IMR-90 (cell line): ENCODE measurements at regions not wholly inside any gene's neighbourhood (a gene's known extent, or its start where the extent isn't known, plus 50 kb on each side); places are given as distances from the start of the nearest gene placed in this dataset.

Source experiments
- ATAC-seq: fragments of 200-7000 bp; cut with Tn5 transposase; 2 replicates; pipeline ENCODE4 v1.9.1; 2020; ENCODE audit warnings: low read depth, mild to moderate bottlenecking, moderate library complexity
- BruUV-seq: library from RNA; stranded (reverse); fragments of 400-500 nt; replicated peaks from 2 replicates; lab custom pipeline; 2021; lab: Mats Ljungman, UMichigan
- CTCF ChIA-PET: fragments of 300-600 bp; formaldehyde crosslinking; extraction: SDS; loops from one replicate; lab custom pipeline; 2021; ENCODE audit warnings: antibody characterized with exemption; lab: Yijun Ruan, JAX
- POLR2A ChIA-PET: fragments of 300-600 bp; sonication (Branson Sonifier 250); formaldehyde crosslinking; loops from one replicate; lab custom pipeline; 2022; ENCODE audit warnings: antibody characterized with exemption; ENCODE audit not compliant: unreplicated experiment; lab: Charles Lee
- DNase-seq: peaks from one replicate; pipeline ENCODE4 v3.0.0; 2013
- H2AFZ ChIP-seq: replicated peaks from 2 replicates; pipeline ENCODE3; 2013; ENCODE audit warnings: low read length, mild to moderate bottlenecking; ENCODE audit not compliant: poor library complexity
- H2AK5ac ChIP-seq: 2 replicates; pipeline ENCODE4 v1.6.1; 2013; ENCODE audit warnings: low read depth, low read length, inconsistent platforms
- H2AK9ac ChIP-seq: replicated peaks from 2 replicates; pipeline ENCODE3; 2013; ENCODE audit warnings: mild to moderate bottlenecking, low read depth, low read length, moderate library complexity; ENCODE audit not compliant: poor library complexity
- H2BK120ac ChIP-seq: 2 replicates; pipeline ENCODE4 v1.6.1; 2013; ENCODE audit warnings: low read depth, low read length, inconsistent platforms
- H2BK15ac ChIP-seq: 3 replicates; pipeline ENCODE4 v1.6.1; 2013; ENCODE audit warnings: low read depth, low read length, inconsistent platforms
- H2BK20ac ChIP-seq: 2 replicates; pipeline ENCODE4 v1.6.1; 2013; ENCODE audit warnings: low read depth, mild to moderate bottlenecking, inconsistent platforms, low read length, moderate library complexity
- H2BK5ac ChIP-seq: 2 replicates; pipeline ENCODE4 v1.6.1; 2013; ENCODE audit warnings: mild to moderate bottlenecking, low read depth, low read length, inconsistent platforms; ENCODE audit not compliant: poor library complexity, severe bottlenecking
- H3K14ac ChIP-seq: replicated peaks from 2 replicates; pipeline ENCODE4 v1.6.1; 2013; ENCODE audit warnings: low read depth, low read length, inconsistent platforms
- H3K18ac ChIP-seq: 2 replicates; pipeline ENCODE4 v1.6.1; 2013; ENCODE audit warnings: low read depth, low read length, control low read depth
- H3K23ac ChIP-seq: 2 replicates; pipeline ENCODE4 v1.6.1; 2013; ENCODE audit warnings: low read depth, low read length, inconsistent platforms
- H3K27ac ChIP-seq: 2 replicates; pipeline ENCODE4 v1.5.1; 2013; ENCODE audit warnings: mild to moderate bottlenecking, control low read depth, low read length; ENCODE audit not compliant: insufficient read depth
- H3K27me3 ChIP-seq: 2 replicates; pipeline ENCODE4 v1.6.1; 2013; ENCODE audit warnings: low read length; ENCODE audit not compliant: control insufficient read depth, insufficient read depth
- H3K36me3 ChIP-seq: 2 replicates; pipeline ENCODE4 v1.6.1; 2013; ENCODE audit warnings: low read length, mixed read lengths; ENCODE audit not compliant: control insufficient read depth, insufficient read depth
- H3K4ac ChIP-seq: 2 replicates; pipeline ENCODE4 v1.6.1; 2013; ENCODE audit warnings: low read depth, low read length, inconsistent platforms
- H3K4me1 ChIP-seq: 2 replicates; pipeline ENCODE4 v1.6.1; 2013; ENCODE audit warnings: low read length, mixed read lengths; ENCODE audit not compliant: control insufficient read depth, insufficient read depth
- H3K4me2 ChIP-seq: 2 replicates; pipeline ENCODE4 v1.6.1; 2013; ENCODE audit warnings: low read depth, mild to moderate bottlenecking, control low read depth, low read length, moderate library complexity
- H3K4me3 ChIP-seq: 2 replicates; pipeline ENCODE4 v1.5.1; 2013; ENCODE audit warnings: low read depth, mild to moderate bottlenecking, control low read depth, low read length, moderate library complexity; ENCODE audit not compliant: insufficient read depth
- H3K56ac ChIP-seq: 2 replicates; pipeline ENCODE4 v1.6.1; 2013; ENCODE audit warnings: low read length, inconsistent platforms; ENCODE audit not compliant: insufficient read depth; ENCODE audit errors: extremely low read depth
- H3K79me1 ChIP-seq, 2 experiments: 2 replicates each; pipeline ENCODE4 v1.6.1; 2013; ENCODE audit warnings: low read length in 2 of 2, inconsistent platforms in 1 of 2, low read depth in 1 of 2
- H3K9ac ChIP-seq: 2 replicates; pipeline ENCODE4 v1.6.1; 2013; ENCODE audit warnings: low read depth, low read length, control low read depth
- H3K9me1 ChIP-seq: 2 replicates; pipeline ENCODE4 v1.6.1; 2013; ENCODE audit warnings: low read length, inconsistent platforms; ENCODE audit not compliant: insufficient read depth
- H3K9me3 ChIP-seq: 2 replicates; pipeline ENCODE4 v1.6.1; 2013; ENCODE audit warnings: low read length; ENCODE audit not compliant: control insufficient read depth, insufficient read depth
- H4K20me1 ChIP-seq: 2 replicates; pipeline ENCODE4 v1.6.1; 2013; ENCODE audit warnings: low read length, inconsistent platforms; ENCODE audit not compliant: insufficient read depth
- H4K5ac ChIP-seq: 2 replicates; pipeline ENCODE4 v1.6.1; 2013; ENCODE audit warnings: mild to moderate bottlenecking, low read depth, low read length, control low read depth
- H4K8ac ChIP-seq, 2 experiments: 2 replicates each; pipeline ENCODE4 v1.6.1; 2013; ENCODE audit warnings: low read depth in 2 of 2, low read length in 2 of 2, control low read depth in 1 of 2, inconsistent platforms in 1 of 2
- H4K91ac ChIP-seq: 2 replicates; pipeline ENCODE4 v1.6.1; 2013; ENCODE audit warnings: low read depth, low read length, inconsistent platforms; ENCODE audit not compliant: insufficient read depth
- CEBPB ChIP-seq: IDR thresholded peaks from 2 replicates; pipeline ENCODE4 v1.6.1; 2012; ENCODE audit warnings: low read depth, low read length, improper control_type of control experiment
- FOS ChIP-seq: fragments of 150-350 bp; IDR thresholded peaks from 2 replicates; pipeline ENCODE4 v1.6.1; 2016; ENCODE audit warnings: low read depth, low read length
- MAFK ChIP-seq: IDR thresholded peaks from 2 replicates; pipeline ENCODE4 v1.6.1; 2012; ENCODE audit warnings: low read depth, low read length, improper control_type of control experiment
- MAZ ChIP-seq: IDR thresholded peaks from 2 replicates; pipeline ENCODE4 v1.6.1; 2012; ENCODE audit warnings: low read depth, mild to moderate bottlenecking, low read length, improper control_type of control experiment, moderate library complexity, borderline replicate concordance
- MXI1 ChIP-seq: IDR thresholded peaks from 2 replicates; pipeline ENCODE4 v1.6.1; 2012; ENCODE audit warnings: low read depth, mild to moderate bottlenecking, low read length, moderate library complexity, borderline replicate concordance
- NFE2L2 ChIP-seq: fragments of 150-350 bp; IDR thresholded peaks from 2 replicates; pipeline ENCODE4 v1.6.1; 2016; ENCODE audit warnings: low read depth, mild to moderate bottlenecking, low read length
- POLR2A ChIP-seq: IDR thresholded peaks from 2 replicates; pipeline ENCODE4 v1.6.1; 2012; ENCODE audit warnings: mild to moderate bottlenecking, low read depth, low read length
- RAD21 ChIP-seq: IDR thresholded peaks from 2 replicates; pipeline ENCODE4 v1.6.1; 2012; ENCODE audit warnings: low read length, improper control_type of control experiment
- RCOR1 ChIP-seq: IDR thresholded peaks from 2 replicates; pipeline ENCODE4 v1.6.1; 2012; ENCODE audit warnings: mild to moderate bottlenecking, low read length, improper control_type of control experiment; ENCODE audit not compliant: insufficient replicate concordance
- RFX5 ChIP-seq: IDR thresholded peaks from 2 replicates; pipeline ENCODE4 v1.8.0; 2012; ENCODE audit warnings: low read depth, mild to moderate bottlenecking, low read length, moderate library complexity
- SMC3 ChIP-seq: fragments of 150-350 bp; IDR thresholded peaks from 2 replicates; pipeline ENCODE4 v1.6.1; 2016; ENCODE audit warnings: low read depth, mild to moderate bottlenecking, antibody characterized with exemption, low read length, moderate library complexity
- WGBS, 2 experiments: methylation state at CpG; one replicate each; pipeline versions ENCODE4 v1.1.5 to v1.1.7; 2013; ENCODE audit warnings: missing lambda C conversion rate in 2 of 2; ENCODE audit not compliant: insufficient read length in 1 of 2; ENCODE audit errors: extremely low coverage in 2 of 2; 5-methylcytosine and 5-hydroxymethylcytosine counted together
- dilution Hi-C: fragments of 300-500 bp; cut with HindIII; formaldehyde crosslinking; loops from one replicate; pipeline ENCODE4 v1.14.3; 2018; ENCODE audit warnings: low sequenced_read_pairs; ENCODE audit not compliant: unreplicated experiment
- in situ Hi-C: fragments of 300-500 bp; cut with MboI; formaldehyde crosslinking; loops from 3 replicates; pipeline ENCODE4 v1.14.3; 2019; ENCODE audit warnings: low sequenced_read_pairs, inconsistent platforms, mixed read lengths
- intact Hi-C: fragments of 100-400 bp; cut with micrococcal nuclease; formaldehyde crosslinking; loops from 2 replicates; pipeline ENCODE4 v1.10.0; 2022
- TF ChIP-seq, protein P1 (sequence below): fragments of 150-350 bp; IDR thresholded peaks from 2 replicates; pipeline ENCODE4 v1.6.1; 2016; ENCODE audit warnings: low read depth, mild to moderate bottlenecking, low read length, moderate library complexity, borderline replicate concordance
- TF ChIP-seq, protein P2 (sequence below): fragments of 150-350 bp; IDR thresholded peaks from 2 replicates; pipeline ENCODE4 v1.6.1; 2017; ENCODE audit warnings: mild to moderate bottlenecking, antibody characterized with exemption, low read length, low read depth

DNA sequence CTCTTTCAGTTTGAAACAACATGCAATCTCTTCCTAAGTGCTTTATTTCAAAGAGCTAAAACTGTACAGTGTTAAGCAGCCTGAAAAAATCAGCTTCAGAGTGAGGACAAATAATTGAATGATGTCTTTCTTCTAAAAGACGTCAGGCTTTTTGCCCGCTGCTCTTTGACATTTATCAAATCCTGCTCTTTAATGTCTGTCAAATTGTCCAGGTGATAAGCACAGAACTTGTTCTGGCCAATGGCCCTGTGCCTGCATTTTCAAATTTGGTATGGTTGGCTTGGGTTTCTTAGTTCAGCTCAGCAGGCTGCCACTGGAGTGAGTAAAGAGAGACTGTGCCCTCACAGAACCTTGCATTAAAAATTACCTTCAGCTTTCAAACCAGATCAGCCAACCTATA is 712.9 kb upstream of the LCORL start:
- in situ Hi-C loops = no loop called here

More for the DNA sequence above, 712.9 kb upstream of the LCORL start:
- Histone ChIP-seq H3K18ac (no peak overlapping the region), H2AK9ac (no peak overlapping the region), H3K23ac (no peak overlapping the region), H3K4me3 (no peak overlapping the region), H3K27ac (no peak overlapping the region), H4K20me1 (no peaks in the 10 kb centered on the region), H3K9ac (no peak overlapping the region), H3K4me2 (no peak overlapping the region), H4K5ac (no peak overlapping the region), H3K56ac (no peak overlapping the region), H2BK15ac (no peak overlapping the region), H2BK120ac (no peak overlapping the region), H3K14ac (no peak overlapping the region), H3K79me1 (no peaks in the 10 kb centered on the region), H3K4ac (no peak overlapping the region), H3K36me3 (no peaks in the 10 kb centered on the region), H3K9me1 (no peaks in the 10 kb centered on the region), H3K9me3 (no peaks in the 10 kb centered on the region; the same call in 1 of the 2 replicates), H2BK5ac (no peak overlapping the region), H4K91ac (no peak overlapping the region), H2AFZ (no peak overlapping the region), H4K8ac (no peak overlapping the region), H3K27me3 (no peaks in the 10 kb centered on the region), H3K4me1 (no peaks in the 10 kb centered on the region), H2BK20ac (no peak overlapping the region), H2AK5ac (no peak overlapping the region)
- CTCF ChIA-PET = interaction anchor here (0.6 kb wide), 1 partner anchor 490 kb away, joined by 3 read pairs; no protein-coding TSS in a partner anchor
- WGBS, 2 experiments = no CpG with 5 or more reads among the region's 2 CpGs
- intact Hi-C loops = no loop called here
- DNase-seq (no peak), ATAC-seq (no peak)
- TF ChIP-seq, protein P1, sequence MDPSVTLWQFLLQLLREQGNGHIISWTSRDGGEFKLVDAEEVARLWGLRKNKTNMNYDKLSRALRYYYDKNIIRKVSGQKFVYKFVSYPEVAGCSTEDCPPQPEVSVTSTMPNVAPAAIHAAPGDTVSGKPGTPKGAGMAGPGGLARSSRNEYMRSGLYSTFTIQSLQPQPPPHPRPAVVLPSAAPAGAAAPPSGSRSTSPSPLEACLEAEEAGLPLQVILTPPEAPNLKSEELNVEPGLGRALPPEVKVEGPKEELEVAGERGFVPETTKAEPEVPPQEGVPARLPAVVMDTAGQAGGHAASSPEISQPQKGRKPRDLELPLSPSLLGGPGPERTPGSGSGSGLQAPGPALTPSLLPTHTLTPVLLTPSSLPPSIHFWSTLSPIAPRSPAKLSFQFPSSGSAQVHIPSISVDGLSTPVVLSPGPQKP = no peak
- TF ChIP-seq POLR2A (no peak), MXI1 (no peak), NFE2L2 (no peak), RAD21 (no peak), RCOR1 (no peak), RFX5 (no peak), MAFK (no peak), CEBPB (no peak), MAZ (no peak), FOS (no peak), SMC3 (no peak)
- TF ChIP-seq, protein P2, sequence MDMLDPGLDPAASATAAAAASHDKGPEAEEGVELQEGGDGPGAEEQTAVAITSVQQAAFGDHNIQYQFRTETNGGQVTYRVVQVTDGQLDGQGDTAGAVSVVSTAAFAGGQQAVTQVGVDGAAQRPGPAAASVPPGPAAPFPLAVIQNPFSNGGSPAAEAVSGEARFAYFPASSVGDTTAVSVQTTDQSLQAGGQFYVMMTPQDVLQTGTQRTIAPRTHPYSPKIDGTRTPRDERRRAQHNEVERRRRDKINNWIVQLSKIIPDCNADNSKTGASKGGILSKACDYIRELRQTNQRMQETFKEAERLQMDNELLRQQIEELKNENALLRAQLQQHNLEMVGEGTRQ = no peak
- no TSS peak for BruUV-seq
- POLR2A ChIA-PET = no interaction called here
- dilution Hi-C loops = no loop called here
